Ovary (tissue), 7 donors: ENCODE measurements at regions not wholly inside any gene's neighbourhood (a gene's known extent, or its start where the extent isn't known, plus 50 kb on each side); places are given as distances from the start of the nearest gene placed in this dataset.

ENCODE experiments used
- DNase-seq, 5 donors: peaks; one replicate each; pipeline ENCODE4 v3.0.0-alpha.2; 2019 to 2020
- H3K27ac ChIP-seq, 2 donors: fragments of 200-600 bp; one replicate each; pipeline versions ENCODE4 v1.5.1 to v1.8.0; 2019 to 2022
- H3K27me3 ChIP-seq: fragments of 200-600 bp; one replicate; pipeline ENCODE4 v1.8.0; 2022
- H3K36me3 ChIP-seq: fragments of 200-600 bp; sonication (generic); one replicate; pipeline ENCODE4 v1.5.1; 2019
- H3K4me1 ChIP-seq: one replicate; pipeline ENCODE4 v1.8.1; 2013; ENCODE audit warnings: mild to moderate bottlenecking, moderate library complexity; ENCODE audit not compliant: insufficient read depth
- H3K4me3 ChIP-seq: fragments of 200-600 bp; sonication (generic); one replicate; pipeline ENCODE4 v1.5.1; 2017
- H3K9me3 ChIP-seq, 2 donors: fragments of 200-600 bp in 1 of 2; sonication (generic) in 1 of 2; one replicate each; pipeline versions ENCODE4 v1.5.1 to v1.8.1; 2013 to 2019; ENCODE audit warnings: mild to moderate bottlenecking in 1 of 2, moderate library complexity in 1 of 2
- EP300 ChIP-seq: sonication (generic); formaldehyde crosslinking; IDR thresholded peaks from one replicate; pipeline ENCODE4 v1.6.1; 2017; ENCODE audit warnings: antibody characterized with exemption
- POLR2A ChIP-seq: fragments of 450-650 bp; IDR thresholded peaks from one replicate; pipeline ENCODE4 v1.6.1; 2017; ENCODE audit warnings: antibody characterized with exemption, mild to moderate bottlenecking, moderate library complexity
- WGBS, 3 donors: extraction: QIAGEN DNeasy Blood & Tissue Kit in 1 of 3; methylation state at CpG; one replicate each; pipeline versions ENCODE4 v1.1.5 to v1.1.7; 2013 to 2017; 5-methylcytosine and 5-hydroxymethylcytosine counted together
- intact Hi-C, 4 donors: fragments of 100-400 bp; cut with DNase I; formaldehyde crosslinking; loops; one replicate each; pipeline versions ENCODE4 v1.11.0 to v1.15.1; 2022 to 2023
- TF ChIP-seq, protein P1 (sequence below), 3 donors: fragments of 450-650 bp in 2 of 3; fragments of 200-600 bp in 1 of 3; IDR thresholded peaks; one replicate each; pipeline versions ENCODE4 v1.5.1 to v1.8.0; 2016 to 2022; ENCODE audit warnings: antibody characterized with exemption in 3 of 3, mild to moderate bottlenecking in 1 of 3
- donor health status: DM: no; HTN: no; CAD: no; lungs with moderate emphysema.
- donor health status: DM: no; HTN: no; CAD: no.
- donor health status: Bipolar disorder and iron deficiency.
- donor health status: DM: no; HTN: no; CAD: no.
- donor health status: DM: yes; HTN: yes; CAD: no.

GRCh38 chr14:86015511-86015910, 485.6 kb downstream of the FLRT2 start:
- Histone ChIP-seq H3K4me3 (no peak overlapping the region), H3K9me3 (no peaks in the 10 kb centered on the region), H3K27me3 (no peaks in the 10 kb centered on the region), H3K4me1 (no peaks in the 10 kb centered on the region), H3K27ac (no peak overlapping the region), H3K36me3 (no peaks in the 10 kb centered on the region)
- 80 to 87% (median 84%) methylated on average over 1 of the region's 1 CpG for WGBS, 3 donors
- no peak for DNase-seq
- TF ChIP-seq POLR2A, result no peak
- TF ChIP-seq EP300, result no peak
- TF ChIP-seq, protein P1, sequence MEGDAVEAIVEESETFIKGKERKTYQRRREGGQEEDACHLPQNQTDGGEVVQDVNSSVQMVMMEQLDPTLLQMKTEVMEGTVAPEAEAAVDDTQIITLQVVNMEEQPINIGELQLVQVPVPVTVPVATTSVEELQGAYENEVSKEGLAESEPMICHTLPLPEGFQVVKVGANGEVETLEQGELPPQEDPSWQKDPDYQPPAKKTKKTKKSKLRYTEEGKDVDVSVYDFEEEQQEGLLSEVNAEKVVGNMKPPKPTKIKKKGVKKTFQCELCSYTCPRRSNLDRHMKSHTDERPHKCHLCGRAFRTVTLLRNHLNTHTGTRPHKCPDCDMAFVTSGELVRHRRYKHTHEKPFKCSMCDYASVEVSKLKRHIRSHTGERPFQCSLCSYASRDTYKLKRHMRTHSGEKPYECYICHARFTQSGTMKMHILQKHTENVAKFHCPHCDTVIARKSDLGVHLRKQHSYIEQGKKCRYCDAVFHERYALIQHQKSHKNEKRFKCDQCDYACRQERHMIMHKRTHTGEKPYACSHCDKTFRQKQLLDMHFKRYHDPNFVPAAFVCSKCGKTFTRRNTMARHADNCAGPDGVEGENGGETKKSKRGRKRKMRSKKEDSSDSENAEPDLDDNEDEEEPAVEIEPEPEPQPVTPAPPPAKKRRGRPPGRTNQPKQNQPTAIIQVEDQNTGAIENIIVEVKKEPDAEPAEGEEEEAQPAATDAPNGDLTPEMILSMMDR (IDR thresholded peaks at IDR 0.05), result no peak
- intact Hi-C loops, result no loop called here

DNA sequence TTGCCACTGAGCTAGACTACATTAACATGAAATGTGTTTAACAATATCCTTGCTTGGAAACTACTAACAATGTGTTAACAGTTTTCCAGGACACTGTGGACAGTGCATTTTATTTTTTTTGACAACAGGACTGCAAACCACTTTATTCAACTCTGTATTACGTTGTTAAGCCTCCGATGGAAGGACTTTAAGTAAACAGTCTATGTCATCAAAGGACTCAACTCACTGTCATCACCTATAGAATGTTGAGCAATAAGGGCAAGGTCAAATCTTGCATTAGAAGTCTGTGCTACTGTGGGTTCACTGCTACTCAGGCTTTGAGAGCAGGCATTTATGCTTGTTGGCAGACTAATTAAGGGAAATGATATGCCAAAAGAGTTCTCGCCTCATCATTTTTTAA, 483.7 kb downstream of the FLRT2 start:
- H3K27me3 ChIP-seq, result no peaks in the 10 kb centered on the region

DNA sequence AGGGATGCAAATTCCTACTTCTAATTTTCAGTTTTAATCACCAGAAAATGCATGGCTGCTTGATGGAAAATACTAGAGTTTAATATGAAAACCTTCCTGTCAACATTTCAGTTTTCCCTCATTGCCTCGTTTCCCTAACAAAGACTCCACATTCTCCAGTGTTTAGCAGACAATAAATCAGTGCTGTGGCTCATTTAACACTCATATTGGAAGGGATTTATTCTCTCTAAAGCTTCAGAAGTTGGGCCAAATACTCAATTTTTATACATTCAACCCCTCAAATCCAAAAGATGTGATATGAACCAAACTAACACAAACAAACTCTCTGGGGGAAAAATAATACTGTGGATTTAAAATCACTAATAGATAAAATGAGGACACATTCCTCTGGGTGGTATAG, 482.5 kb downstream of the FLRT2 start:
- TF ChIP-seq EP300, result no peak
- TF ChIP-seq POLR2A, result no peak
- TF ChIP-seq, protein P1 (IDR thresholded peaks at IDR 0.05), result no peak
- Histone ChIP-seq H3K4me3 (no peak overlapping the region), H3K27ac (no peak overlapping the region), H3K4me1 (no peaks in the 10 kb centered on the region), H3K9me3 (no peaks in the 10 kb centered on the region), H3K27me3 (no peaks in the 10 kb centered on the region), H3K36me3 (no peaks in the 10 kb centered on the region)
- intact Hi-C loops, result no loop called here
- no peak for DNase-seq
- WGBS, 3 donors, result 24 to 40% (median 36%) methylated on average over 1 of the region's 1 CpG

More for the DNA sequence above, 483.7 kb downstream of the FLRT2 start:
- no peak overlapping the region for H3K27ac ChIP-seq
- no peaks in the 10 kb centered on the region for H3K4me1 ChIP-seq
- WGBS, 3 donors, result 69 to 77% (median 76%) methylated on average over 3 of the region's 3 CpGs
- intact Hi-C loops, result no loop called here
- no peak overlapping the region for H3K4me3 ChIP-seq
- no peaks in the 10 kb centered on the region for H3K9me3 ChIP-seq
- H3K36me3 ChIP-seq, result no peaks in the 10 kb centered on the region
- no peak for DNase-seq
- TF ChIP-seq, protein P1 (IDR thresholded peaks at IDR 0.05), result no peak
- TF ChIP-seq POLR2A (no peak), EP300 (no peak)

GRCh38 chr14:86003998-86004397, 474.1 kb downstream of the FLRT2 start:
- no peak overlapping the region for H3K27ac ChIP-seq
- H3K4me1 ChIP-seq, result no peaks in the 10 kb centered on the region
- H3K4me3 ChIP-seq, result no peak overlapping the region
- DNase-seq, result no peak
- H3K27me3 ChIP-seq, result no peaks in the 10 kb centered on the region
- intact Hi-C loops, result no loop called here
- TF ChIP-seq, protein P1 (IDR thresholded peaks at IDR 0.05), result no peak
- no peak for TF ChIP-seq POLR2A
- no peak for TF ChIP-seq EP300
- WGBS, 3 donors, result 88 to 93% (median 89%) methylated on average over 3 of the region's 3 CpGs
- no peaks in the 10 kb centered on the region for H3K36me3 ChIP-seq
- no peaks in the 10 kb centered on the region for H3K9me3 ChIP-seq

DNA sequence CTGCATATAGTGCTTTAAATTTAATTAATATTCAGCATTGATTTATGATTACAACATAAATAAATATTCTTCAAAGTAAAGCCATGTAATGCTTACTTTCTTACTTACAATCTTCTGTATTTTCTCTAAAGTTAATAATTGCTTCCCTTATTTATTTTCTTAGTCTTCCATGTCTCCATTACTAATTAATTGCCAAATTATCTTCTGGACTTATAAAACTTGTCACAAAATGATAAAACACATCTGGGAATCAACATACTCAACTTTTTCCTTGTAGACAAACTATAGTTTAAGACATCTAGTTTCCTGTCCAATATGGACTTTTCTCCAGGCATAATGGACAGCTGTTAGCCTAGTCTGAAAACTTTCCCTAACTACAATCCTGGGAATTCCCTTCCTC, 466.6 kb downstream of the FLRT2 start:
- no peaks in the 10 kb centered on the region for H3K4me1 ChIP-seq
- H3K4me3 ChIP-seq, result no peak overlapping the region
- no peak for DNase-seq
- intact Hi-C loops, result no loop called here
- TF ChIP-seq, protein P1 (IDR thresholded peaks at IDR 0.05), result no peak
- no peaks in the 10 kb centered on the region for H3K27me3 ChIP-seq
- H3K36me3 ChIP-seq, result no peaks in the 10 kb centered on the region
- H3K9me3 ChIP-seq, result no peaks in the 10 kb centered on the region
- H3K27ac ChIP-seq, result no peak overlapping the region
